Activated B cell treated with CpG ODN at 0.5 μM for 24 hours (primary cell): ENCODE measurements at regions not wholly inside any gene's neighbourhood (a gene's known extent, or its start where the extent isn't known, plus 50 kb on each side); places are given as distances from the start of the nearest gene placed in this dataset.

ENCODE experiments used
- ATAC-seq: fragments of 200-7000 bp; cut with Tn5 transposase; one replicate; pipeline ENCODE4 v1.10.0; 2021; ENCODE audit warnings: low read depth, mild to moderate bottlenecking, moderate library complexity
- CTCF ChIA-PET: fragments of 350-600 bp; sonication (Branson Sonifier 250); formaldehyde crosslinking; loops from one replicate; lab custom pipeline; 2021; ENCODE audit warnings: antibody characterized with exemption; lab: Charles Lee
- POLR2A ChIA-PET: fragments of 350-600 bp; sonication (Branson Sonifier 250); formaldehyde crosslinking; loops from one replicate; lab custom pipeline; 2021; ENCODE audit warnings: antibody characterized with exemption; lab: Charles Lee
- DNase-seq: peaks from one replicate; pipeline ENCODE4 v3.0.0; 2022
- H3K27ac Mint-ChIP-seq: one replicate; pipeline ENCODE4 v1.8.0; 2020; ENCODE audit warnings: mixed read lengths
- H3K27me3 Mint-ChIP-seq: one replicate; pipeline ENCODE4 v1.8.0; 2021; ENCODE audit warnings: mixed read lengths
- H3K36me3 Mint-ChIP-seq: one replicate; pipeline ENCODE4 v1.8.0; 2021; ENCODE audit warnings: low read depth, mixed read lengths
- H3K4me1 Mint-ChIP-seq: one replicate; pipeline ENCODE4 v1.8.0; 2021; ENCODE audit warnings: mixed read lengths
- H3K4me3 Mint-ChIP-seq: one replicate; pipeline ENCODE4 v1.8.0; 2020; ENCODE audit warnings: mild to moderate bottlenecking, mixed read lengths
- H3K9me3 Mint-ChIP-seq: one replicate; pipeline ENCODE4 v1.8.0; 2020; ENCODE audit warnings: mixed read lengths
- intact Hi-C: fragments of 100-400 bp; cut with micrococcal nuclease; formaldehyde crosslinking; loops from one replicate; pipeline ENCODE4 v1.15.1; 2024
- TF ChIP-seq, protein P1 (sequence below): fragments of 200-600 bp; IDR thresholded peaks from one replicate; pipeline ENCODE4 v1.8.0; 2022; ENCODE audit warnings: antibody characterized with exemption, mild to moderate bottlenecking

DNA sequence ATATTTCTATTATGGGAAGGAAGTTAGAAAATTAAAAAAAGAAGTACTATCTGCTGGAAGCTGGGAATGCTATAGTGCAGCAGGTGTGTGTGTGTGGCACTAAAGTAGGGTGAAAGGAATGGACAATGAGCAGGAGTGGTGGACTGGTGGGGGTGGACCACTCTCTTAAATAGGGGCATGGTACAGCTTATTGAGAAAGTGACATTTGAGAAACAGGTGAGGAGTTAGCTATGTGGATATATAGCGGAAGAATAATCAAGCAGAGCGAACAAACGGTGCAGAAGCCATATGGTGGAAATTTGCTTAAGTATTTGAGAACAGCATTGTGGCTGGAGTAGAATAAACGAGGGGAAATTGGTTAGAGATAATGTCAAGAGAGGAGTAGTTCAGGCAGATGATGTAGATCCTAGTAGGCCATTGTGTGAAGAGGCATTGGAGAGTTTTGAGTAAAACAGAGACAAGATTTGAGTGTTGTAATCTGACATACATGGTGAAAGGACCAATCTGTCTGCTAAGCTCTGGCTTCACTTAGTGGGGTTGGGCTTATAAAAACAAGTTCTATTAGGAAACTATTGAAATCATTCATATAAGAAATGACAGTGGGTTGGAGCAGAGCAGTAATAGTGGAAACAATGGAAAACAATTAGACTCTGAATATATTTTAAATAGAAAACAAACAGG, 149.2 kb upstream of the SYT10 start:
- ChIA-PET CTCF (no interaction called here), POLR2A (no interaction called here)
- no peak overlapping the region for H3K4me3 Mint-ChIP-seq
- H3K27me3 Mint-ChIP-seq, result no peaks in the 10 kb centered on the region
- H3K27ac Mint-ChIP-seq, result no peak overlapping the region
- no peaks in the 10 kb centered on the region for H3K36me3 Mint-ChIP-seq
- H3K4me1 Mint-ChIP-seq, result no peaks in the 10 kb centered on the region
- intact Hi-C loops, result no loop called here
- TF ChIP-seq, protein P1, sequence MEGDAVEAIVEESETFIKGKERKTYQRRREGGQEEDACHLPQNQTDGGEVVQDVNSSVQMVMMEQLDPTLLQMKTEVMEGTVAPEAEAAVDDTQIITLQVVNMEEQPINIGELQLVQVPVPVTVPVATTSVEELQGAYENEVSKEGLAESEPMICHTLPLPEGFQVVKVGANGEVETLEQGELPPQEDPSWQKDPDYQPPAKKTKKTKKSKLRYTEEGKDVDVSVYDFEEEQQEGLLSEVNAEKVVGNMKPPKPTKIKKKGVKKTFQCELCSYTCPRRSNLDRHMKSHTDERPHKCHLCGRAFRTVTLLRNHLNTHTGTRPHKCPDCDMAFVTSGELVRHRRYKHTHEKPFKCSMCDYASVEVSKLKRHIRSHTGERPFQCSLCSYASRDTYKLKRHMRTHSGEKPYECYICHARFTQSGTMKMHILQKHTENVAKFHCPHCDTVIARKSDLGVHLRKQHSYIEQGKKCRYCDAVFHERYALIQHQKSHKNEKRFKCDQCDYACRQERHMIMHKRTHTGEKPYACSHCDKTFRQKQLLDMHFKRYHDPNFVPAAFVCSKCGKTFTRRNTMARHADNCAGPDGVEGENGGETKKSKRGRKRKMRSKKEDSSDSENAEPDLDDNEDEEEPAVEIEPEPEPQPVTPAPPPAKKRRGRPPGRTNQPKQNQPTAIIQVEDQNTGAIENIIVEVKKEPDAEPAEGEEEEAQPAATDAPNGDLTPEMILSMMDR, result no peak
- no peaks in the 10 kb centered on the region for H3K9me3 Mint-ChIP-seq
- DNase-seq (no peak), ATAC-seq (no peak)

DNA sequence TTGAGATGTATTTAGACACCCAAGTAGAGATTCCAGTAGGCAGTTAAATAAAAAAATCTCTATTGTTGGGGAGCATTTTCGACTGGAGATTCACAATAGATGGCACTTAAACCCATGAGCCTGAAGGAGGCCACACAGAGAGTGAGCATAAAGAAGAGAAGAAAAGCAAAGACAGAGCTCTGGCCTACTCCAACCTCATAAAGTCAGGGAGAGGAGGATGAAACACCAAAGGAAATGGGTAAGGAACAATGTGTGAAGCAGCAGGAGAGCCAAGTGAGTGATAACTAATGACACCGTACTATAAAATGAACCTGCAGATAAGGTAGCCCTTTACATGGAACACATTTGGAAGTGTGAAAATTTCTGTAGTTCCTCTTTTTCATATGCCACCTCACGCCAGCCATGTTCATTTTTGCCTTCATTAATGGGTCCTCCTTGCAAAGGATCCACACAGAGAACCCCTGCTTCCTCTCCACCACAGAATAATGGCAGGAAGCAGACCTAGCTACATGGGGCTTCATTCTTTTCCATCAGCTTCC, 150.0 kb upstream of the SYT10 start:
- Mint-ChIP-seq H3K27me3 (no peaks in the 10 kb centered on the region), H3K9me3 (no peaks in the 10 kb centered on the region), H3K4me3 (no peak overlapping the region), H3K36me3 (no peaks in the 10 kb centered on the region), H3K4me1 (no peaks in the 10 kb centered on the region), H3K27ac (no peak overlapping the region)
- intact Hi-C loops, result no loop called here
- DNase-seq (no peak), ATAC-seq (no peak)
- ChIA-PET CTCF (no interaction called here), POLR2A (no interaction called here)
- TF ChIP-seq, protein P1, result no peak

DNA sequence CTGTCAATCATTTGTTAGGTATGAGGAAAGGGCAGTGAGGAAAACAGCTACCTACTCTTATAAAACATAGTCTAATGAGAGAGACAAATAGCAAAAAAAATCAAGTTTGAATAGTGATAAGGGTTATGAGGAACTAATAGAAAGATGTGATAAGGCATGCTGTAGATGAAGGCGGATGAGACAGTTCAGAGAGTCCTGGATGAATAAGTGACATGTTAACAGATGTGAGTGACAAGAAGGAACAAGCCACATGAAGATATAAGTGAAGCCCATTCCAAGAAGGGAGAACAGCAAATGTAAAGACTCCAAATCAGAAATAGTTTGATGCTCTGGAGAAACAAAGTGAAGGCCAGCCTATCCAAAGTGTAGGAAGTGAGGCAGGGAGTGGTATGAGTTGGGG, 154.1 kb upstream of the SYT10 start:
- intact Hi-C loops, result no loop called here
- ATAC-seq (no peak), DNase-seq (no peak)
- Mint-ChIP-seq H3K9me3 (no peaks in the 10 kb centered on the region), H3K4me1 (no peaks in the 10 kb centered on the region), H3K27me3 (no peaks in the 10 kb centered on the region), H3K27ac (no peak overlapping the region), H3K4me3 (no peak overlapping the region), H3K36me3 (no peaks in the 10 kb centered on the region)
- CTCF ChIA-PET, result no interaction called here
- TF ChIP-seq, protein P1, result no peak
- POLR2A ChIA-PET, result no interaction called here

DNA sequence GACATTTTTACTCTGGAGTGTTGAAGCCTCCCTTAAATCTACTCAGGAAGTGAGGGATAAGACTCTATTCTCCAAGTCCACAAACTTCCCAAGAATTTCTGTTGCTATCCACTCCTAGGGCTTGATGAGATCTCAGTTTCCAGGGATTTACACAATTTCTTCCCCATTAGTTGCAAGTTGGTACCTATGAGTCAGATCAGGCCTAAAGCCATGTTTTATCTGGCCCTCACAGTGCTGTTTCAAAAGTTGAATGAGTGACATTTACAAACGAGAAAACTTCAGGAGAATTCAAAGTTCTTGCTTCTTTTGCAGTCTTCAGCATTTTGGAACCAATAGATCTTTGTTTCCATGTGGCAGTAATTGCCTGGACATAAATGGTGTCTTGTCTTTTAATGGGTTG, 156.4 kb upstream of the SYT10 start:
- Mint-ChIP-seq H3K27me3 (no peaks in the 10 kb centered on the region), H3K4me3 (no peak overlapping the region), H3K36me3 (no peaks in the 10 kb centered on the region), H3K9me3 (no peaks in the 10 kb centered on the region), H3K27ac (no peak overlapping the region), H3K4me1 (no peaks in the 10 kb centered on the region)
- CTCF ChIA-PET, result no interaction called here
- intact Hi-C loops, result no loop called here
- POLR2A ChIA-PET, result no interaction called here
- ATAC-seq (no peak), DNase-seq (no peak)
- TF ChIP-seq, protein P1, result no peak

DNA sequence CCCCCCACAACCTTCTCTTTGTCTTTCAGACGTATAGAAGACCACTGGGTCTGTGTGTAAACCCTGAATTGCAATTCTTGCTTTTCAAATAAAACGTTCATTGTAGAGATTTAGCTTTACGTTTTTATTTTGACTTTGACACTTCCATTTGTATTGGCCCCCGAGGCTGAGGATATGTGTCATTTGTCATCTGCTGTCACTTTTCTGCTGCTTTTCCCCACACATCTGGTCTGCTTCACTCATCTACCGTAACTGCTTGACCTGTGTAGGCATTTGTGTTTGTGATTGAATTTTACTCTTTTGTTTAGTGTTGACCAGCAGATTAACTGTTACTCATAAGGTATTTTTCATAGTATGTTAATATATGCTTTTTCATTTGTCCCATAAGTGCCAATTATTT, 157.2 kb upstream of the SYT10 start:
- intact Hi-C loops, result no loop called here

More for the DNA sequence above, 157.2 kb upstream of the SYT10 start:
- Mint-ChIP-seq H3K27ac (no peak overlapping the region), H3K4me1 (no peaks in the 10 kb centered on the region), H3K27me3 (no peaks in the 10 kb centered on the region), H3K9me3 (no peaks in the 10 kb centered on the region), H3K36me3 (no peaks in the 10 kb centered on the region), H3K4me3 (no peak overlapping the region)
- ATAC-seq (no peak), DNase-seq (no peak)
- CTCF ChIA-PET, result no interaction called here
- TF ChIP-seq, protein P1, result no peak
- POLR2A ChIA-PET, result no interaction called here
